HEK293T (cell line): ENCODE measurements at regions not wholly inside any gene's neighbourhood (a gene's known extent, or its start where the extent isn't known, plus 50 kb on each side); places are given as distances from the start of the nearest gene placed in this dataset.

Source experiments
- CTCF ChIA-PET: fragments of 350-600 bp; formaldehyde crosslinking; extraction: SDS; loops from one replicate; lab custom pipeline; 2021; ENCODE audit warnings: antibody characterized with exemption, inconsistent platforms; lab: Yijun Ruan, JAX
- POLR2A ChIA-PET: fragments of 350-600 bp; formaldehyde crosslinking; extraction: SDS; loops from one replicate; lab custom pipeline; 2020; ENCODE audit warnings: antibody characterized with exemption, inconsistent platforms; lab: Yijun Ruan, JAX
- DNase-seq: peaks from one replicate; pipeline ENCODE4 v3.0.0; 2012; ENCODE audit warnings: mixed read lengths; ENCODE audit errors: extremely low spot score
- ARNT ChIP-seq: fragments of 450-650 bp; IDR thresholded peaks from 2 replicates; pipeline ENCODE4 v1.6.1; 2017; ENCODE audit warnings: mild to moderate bottlenecking
- BHLHE40 ChIP-seq: fragments of 450-650 bp; IDR thresholded peaks from 2 replicates; pipeline ENCODE4 v1.6.1; 2016; ENCODE audit warnings: mild to moderate bottlenecking, moderate library complexity, borderline replicate concordance
- CTBP1 ChIP-seq: fragments of 450-650 bp; IDR thresholded peaks from 2 replicates; pipeline ENCODE4 v1.6.1; 2016; ENCODE audit warnings: borderline replicate concordance
- ELF4 ChIP-seq: fragments of 450-650 bp; IDR thresholded peaks from 2 replicates; pipeline ENCODE4 v1.6.1; 2017; ENCODE audit warnings: antibody characterized with exemption
- FOXA1 ChIP-seq: fragments of 450-650 bp; IDR thresholded peaks from 2 replicates; pipeline ENCODE4 v1.6.1; 2016; ENCODE audit warnings: mild to moderate bottlenecking
- FOXK2 ChIP-seq: fragments of 450-650 bp; IDR thresholded peaks from 2 replicates; pipeline ENCODE4 v1.6.1; 2016; ENCODE audit warnings: mild to moderate bottlenecking
- FOXM1 ChIP-seq: fragments of 450-650 bp; IDR thresholded peaks from 2 replicates; pipeline ENCODE4 v1.6.1; 2017; ENCODE audit warnings: mild to moderate bottlenecking, borderline replicate concordance
- HDGF ChIP-seq: fragments of 450-650 bp; IDR thresholded peaks from 2 replicates; pipeline ENCODE4 v1.6.1; 2017; ENCODE audit warnings: antibody characterized with exemption, borderline replicate concordance
- L3MBTL2 ChIP-seq: fragments of 450-650 bp; conservative IDR thresholded peaks from 2 replicates; pipeline ENCODE4 v1.6.1; 2016; ENCODE audit warnings: mild to moderate bottlenecking
- LEF1 ChIP-seq: fragments of 450-650 bp; IDR thresholded peaks from 2 replicates; pipeline ENCODE4 v1.6.1; 2017; ENCODE audit warnings: mild to moderate bottlenecking, borderline replicate concordance
- NFRKB ChIP-seq: fragments of 450-650 bp; IDR thresholded peaks from 2 replicates; pipeline ENCODE4 v1.6.1; 2016; ENCODE audit warnings: mild to moderate bottlenecking, moderate library complexity
- PKNOX1 ChIP-seq: fragments of 450-650 bp; IDR thresholded peaks from 2 replicates; pipeline ENCODE4 v1.6.1; 2016
- SP1 ChIP-seq: fragments of 450-650 bp; IDR thresholded peaks from 2 replicates; pipeline ENCODE4 v1.6.1; 2017
- SUZ12 ChIP-seq: fragments of 450-650 bp; IDR thresholded peaks from 2 replicates; pipeline ENCODE4 v1.6.1; 2016; ENCODE audit warnings: mild to moderate bottlenecking
- TARDBP ChIP-seq: fragments of 450-650 bp; IDR thresholded peaks from 2 replicates; pipeline ENCODE4 v1.6.1; 2016
- ZNF384 ChIP-seq: fragments of 450-650 bp; IDR thresholded peaks from 2 replicates; pipeline ENCODE4 v1.6.1; 2016

GRCh38 chr10:9895981-9896380 is 1121.7 kb upstream of the CELF2 start:
- no peak for DNase-seq
- POLR2A ChIA-PET, result no interaction called here
- TF ChIP-seq ZNF384 (no peak), LEF1 (no peak), CTBP1 (no peak), NFRKB (no peak), L3MBTL2 (no peak), PKNOX1 (no peak), BHLHE40 (no peak), ELF4 (no peak), HDGF (no peak), FOXM1 (no peak)
- CTCF ChIA-PET, result no interaction called here

- DNase-seq, result no peak
- no peak for TF ChIP-seq LEF1
- no peak for TF ChIP-seq SUZ12
- no peak for TF ChIP-seq HDGF
- no peak for TF ChIP-seq SP1
- ChIA-PET POLR2A (no interaction called here), CTCF (no interaction called here)
These were observed 1118.9 kb upstream of the CELF2 start for GRCh38 chr10:9898633-9899395.

- DNase-seq, result no peak
- POLR2A ChIA-PET, result no interaction called here
- no peak for TF ChIP-seq ZNF384
- no peak for TF ChIP-seq SUZ12
- no peak for TF ChIP-seq NFRKB
- TF ChIP-seq L3MBTL2, result no peak
- no peak for TF ChIP-seq FOXA1
- no peak for TF ChIP-seq LEF1
- TF ChIP-seq FOXK2, result no peak
- TF ChIP-seq PKNOX1, result no peak
- TF ChIP-seq ARNT, result no peak
- TF ChIP-seq BHLHE40, result no peak
- TF ChIP-seq CTBP1, result no peak
- TF ChIP-seq ELF4, result no peak
- TF ChIP-seq FOXM1, result no peak
- no peak for TF ChIP-seq HDGF
- no peak for TF ChIP-seq SP1
- TF ChIP-seq TARDBP, result no peak
- CTCF ChIA-PET, result no interaction called here
These were observed 1116.9 kb upstream of the CELF2 start for GRCh38 chr10:9900751-9901150.

GRCh38 chr10:9901971-9902370 is 1115.7 kb upstream of the CELF2 start:
- TF ChIP-seq CTBP1 (no peak), L3MBTL2 (no peak), ELF4 (no peak), FOXM1 (no peak), NFRKB (no peak)
- ChIA-PET CTCF (no interaction called here), POLR2A (no interaction called here)
- no peak for DNase-seq

GRCh38 chr10:9910446-9910845 is 1107.2 kb upstream of the CELF2 start:
- TF ChIP-seq LEF1, result no peak
- no peak for TF ChIP-seq ARNT
- TF ChIP-seq FOXA1, result no peak
- no peak for TF ChIP-seq HDGF
- no peak for TF ChIP-seq NFRKB
- TF ChIP-seq SP1, result no peak
- TF ChIP-seq L3MBTL2, result no peak
- no peak for TF ChIP-seq SUZ12
- TF ChIP-seq TARDBP, result no peak
- no peak for TF ChIP-seq BHLHE40
- no peak for TF ChIP-seq ELF4
- TF ChIP-seq ZNF384, result no peak
- TF ChIP-seq CTBP1, result no peak
- TF ChIP-seq FOXM1, result no peak
- no peak for DNase-seq
- ChIA-PET POLR2A (no interaction called here), CTCF (no interaction called here)

- TF ChIP-seq ELF4, result no peak
- no peak for TF ChIP-seq SP1
- TF ChIP-seq ZNF384, result no peak
- TF ChIP-seq NFRKB, result no peak
- TF ChIP-seq FOXK2, result no peak
- no peak for TF ChIP-seq FOXA1
- TF ChIP-seq L3MBTL2, result no peak
- no peak for TF ChIP-seq ARNT
- no peak for TF ChIP-seq FOXM1
- no peak for TF ChIP-seq HDGF
- no peak for TF ChIP-seq PKNOX1
- TF ChIP-seq CTBP1, result no peak
- TF ChIP-seq BHLHE40, result no peak
- TF ChIP-seq TARDBP, result no peak
- TF ChIP-seq SUZ12, result no peak
- TF ChIP-seq LEF1, result no peak
- ChIA-PET CTCF (no interaction called here), POLR2A (no interaction called here)
- no peak for DNase-seq
These were observed 1106.2 kb upstream of the CELF2 start for GRCh38 chr10:9911488-9911887.
